GM18507 (cell line): ENCODE measurements at regions not wholly inside any gene's neighbourhood (a gene's known extent, or its start where the extent isn't known, plus 50 kb on each side); places are given as distances from the start of the nearest gene placed in this dataset.

Experiments
- DNase-seq: peaks from one replicate; pipeline ENCODE4 v3.0.0; 2011; ENCODE audit warnings: low read depth; ENCODE audit not compliant: insufficient read length; ENCODE audit errors: extremely low spot score
- FAIRE-seq: peaks from 2 replicates; lab custom pipeline; 2011; peaks lifted over from hg19 to GRCh38; lab: Jason Lieb, UNC

- FAIRE-seq (no peak), DNase-seq (no peak)
Measured at GRCh38 chr4:110824344-110824743, 201.5 kb upstream of the PITX2 start.

GRCh38 chr4:110826656-110827055, 203.8 kb upstream of the PITX2 start:
- no peak for FAIRE-seq
- DNase-seq = no peak

- DNase-seq = no peak
- FAIRE-seq = peak; percentile 31
Measured at GRCh38 chr4:110830461-110830860, 207.6 kb upstream of the PITX2 start.

GRCh38 chr4:110837896-110838450, 215.1 kb upstream of the PITX2 start:
- no peak for FAIRE-seq
- DNase-seq = no peak

GRCh38 chr4:110840221-110840654, 217.4 kb upstream of the PITX2 start:
- no peak for FAIRE-seq
- DNase-seq = no peak

GRCh38 chr4:110848787-110849186, 225.9 kb upstream of the PITX2 start:
- DNase-seq (no peak), FAIRE-seq (no peak)

GRCh38 chr4:110849461-110849860, 226.6 kb upstream of the PITX2 start:
- DNase-seq (no peak), FAIRE-seq (no peak)

- FAIRE-seq (no peak), DNase-seq (no peak)
Measured at GRCh38 chr4:110850461-110851442, 227.9 kb upstream of the PITX2 start.

GRCh38 chr4:110851989-110852388, 229.1 kb upstream of the PITX2 start:
- DNase-seq (no peak), FAIRE-seq (no peak)

- DNase-seq (no peak), FAIRE-seq (no peak)
Measured at GRCh38 chr4:110852793-110853192, 229.9 kb upstream of the PITX2 start.

- FAIRE-seq (no peak), DNase-seq (no peak)
Measured at GRCh38 chr4:110853242-110853641, 230.4 kb upstream of the PITX2 start.

GRCh38 chr4:110854021-110854678, 231.3 kb upstream of the PITX2 start:
- DNase-seq = no peak

GRCh38 chr4:110860125-110860524, 237.2 kb upstream of the PITX2 start:
- no peak for FAIRE-seq
- no peak for DNase-seq

More at GRCh38 chr4:110854021-110854678, 231.3 kb upstream of the PITX2 start:
- no peak for FAIRE-seq

GRCh38 chr4:110860901-110861300, 238.0 kb upstream of the PITX2 start:
- DNase-seq = no peak
- no peak for FAIRE-seq

- DNase-seq (no peak), FAIRE-seq (no peak)
Measured at GRCh38 chr4:110865611-110866259, 242.9 kb upstream of the PITX2 start.

GRCh38 chr4:110867251-110867960, 244.5 kb upstream of the PITX2 start:
- DNase-seq (no peak), FAIRE-seq (peak; percentile 73)

GRCh38 chr4:110867981-110868720, 245.3 kb upstream of the PITX2 start:
- no peak for FAIRE-seq
- DNase-seq = no peak

GRCh38 chr4:110869114-110869513, 246.2 kb upstream of the PITX2 start:
- FAIRE-seq = no peak
- no peak for DNase-seq
